ENCODE measurements at regions not wholly inside any gene's neighbourhood (a gene's known extent, or its start where the extent isn't known, plus 50 kb on each side); places are given as distances from the start of the nearest gene placed in this dataset.

GRCh38 chr3:81980596-81981494, 219.4 kb upstream of the GBE1 start:
- no peak for DNase-seq
- no peaks in the 10 kb centered on the region for H3K27me3 ChIP-seq
- no peak for ATAC-seq
- H3K36me3 ChIP-seq, result no peaks in the 10 kb centered on the region
- TF ChIP-seq CTCF (IDR thresholded peaks at IDR 0.05), result no peak
- H3K27ac ChIP-seq, result no peak overlapping the region
- no peak overlapping the region for H3K4me3 ChIP-seq
- peaks cover 0 to under 1% of the 10 kb centered on the region in 2 donors for H3K9me3 ChIP-seq
- H3K4me1 ChIP-seq, result no peaks in the 10 kb centered on the region
- intact Hi-C loops (cut with DNase I), result no loop called here

GRCh38 chr3:81974751-81975150, 213.3 kb upstream of the GBE1 start:
- Histone ChIP-seq H3K27me3 (no peaks in the 10 kb centered on the region), H3K27ac (no peak overlapping the region), H3K36me3 (no peaks in the 10 kb centered on the region), H3K4me3 (no peak overlapping the region), H3K4me1 (no peaks in the 10 kb centered on the region), H3K9me3 (peaks cover 0 to 8% of the 10 kb centered on the region in 2 donors)
- intact Hi-C loops (cut with DNase I), result no loop called here
- TF ChIP-seq CTCF (IDR thresholded peaks at IDR 0.05), result no peak
- no peak for ATAC-seq
- DNase-seq, result no peak

- Histone ChIP-seq H3K27me3 (no peaks in the 10 kb centered on the region), H3K36me3 (no peaks in the 10 kb centered on the region), H3K27ac (no peak overlapping the region), H3K9me3 (peaks cover 0 to 8% of the 10 kb centered on the region in 2 donors), H3K4me3 (no peak overlapping the region), H3K4me1 (no peaks in the 10 kb centered on the region)
- no peak for ATAC-seq
- intact Hi-C loops (cut with DNase I), result no loop called here
- DNase-seq, result no peak
- TF ChIP-seq CTCF (IDR thresholded peaks at IDR 0.05), result no peak
Observed at GRCh38 chr3:81968658-81969057, 207.2 kb upstream of the GBE1 start.

GRCh38 chr3:81967393-81967792, 205.9 kb upstream of the GBE1 start:
- ATAC-seq, result no peak
- intact Hi-C loops (cut with DNase I), result no loop called here
- Histone ChIP-seq H3K4me1 (no peaks in the 10 kb centered on the region), H3K9me3 (peaks cover 0 to 8% of the 10 kb centered on the region in 2 donors), H3K27ac (no peak overlapping the region), H3K4me3 (no peak overlapping the region), H3K36me3 (no peaks in the 10 kb centered on the region), H3K27me3 (no peaks in the 10 kb centered on the region)
- DNase-seq, result no peak
- TF ChIP-seq CTCF (IDR thresholded peaks at IDR 0.05), result no peak

- no peak overlapping the region for H3K4me3 ChIP-seq
Observed at GRCh38 chr3:81965696-81966095, 204.3 kb upstream of the GBE1 start.

More at GRCh38 chr3:81965696-81966095, 204.3 kb upstream of the GBE1 start:
- no peaks in the 10 kb centered on the region for H3K9me3 ChIP-seq
- no peaks in the 10 kb centered on the region for H3K36me3 ChIP-seq
- no peak for TF ChIP-seq CTCF (IDR thresholded peaks at IDR 0.05)
- ATAC-seq (no peak), DNase-seq (no peak)
- H3K4me1 ChIP-seq, result no peaks in the 10 kb centered on the region
- no peak overlapping the region for H3K27ac ChIP-seq
- intact Hi-C loops (cut with DNase I), result no loop called here
- H3K27me3 ChIP-seq, result no peaks in the 10 kb centered on the region

Data from left lung (tissue), 4 donors.